IPS-18c (cell line): ENCODE measurements at regions not wholly inside any gene's neighbourhood (a gene's known extent, or its start where the extent isn't known, plus 50 kb on each side); places are given as distances from the start of the nearest gene placed in this dataset.

Experiments used
- H3K4me3 ChIP-seq: 2 replicates; pipeline ENCODE4 v1.7.0; 2013; ENCODE audit warnings: low read depth, mild to moderate bottlenecking, low read length, moderate library complexity; ENCODE audit not compliant: insufficient read depth
- H3K9me3 ChIP-seq: one replicate; pipeline ENCODE4 v1.6.1; 2013; ENCODE audit warnings: mild to moderate bottlenecking, low read length, moderate library complexity; ENCODE audit not compliant: control insufficient read depth, insufficient read depth

DNA sequence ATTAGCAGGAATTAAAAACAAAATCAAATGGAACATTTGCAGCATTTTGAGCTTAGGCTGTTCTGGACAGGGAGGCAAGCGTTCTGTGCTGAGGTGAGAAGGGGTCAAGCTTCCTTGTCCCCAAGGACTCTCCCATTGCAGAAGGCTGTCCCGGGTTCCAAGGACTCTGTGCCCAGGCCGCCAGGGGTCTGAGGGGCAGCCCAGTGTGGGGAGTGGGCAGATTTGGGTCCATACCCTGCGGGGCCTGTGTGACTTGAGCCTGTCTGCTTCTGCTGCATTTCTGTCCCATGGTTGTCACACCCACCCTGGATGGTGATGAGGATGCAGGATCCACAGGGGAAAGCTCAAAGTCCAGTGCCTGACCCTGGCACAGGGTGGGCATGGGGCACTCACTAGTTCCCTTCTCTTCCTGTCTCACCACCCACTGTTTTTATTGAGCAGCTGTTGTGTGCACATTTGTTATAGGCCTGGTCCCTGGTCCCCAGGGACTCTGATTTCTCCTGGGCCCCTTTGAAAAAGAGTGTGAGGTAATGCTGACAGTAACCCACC is 211.4 kb upstream of the HS6ST1 start:
- no peak overlapping the region for H3K4me3 ChIP-seq
- H3K9me3 ChIP-seq, result no peaks in the 10 kb centered on the region

- H3K4me3 ChIP-seq, result no peak overlapping the region
Observed at GRCh38 chr2:128531856-128532255, 213.2 kb upstream of the HS6ST1 start.

DNA sequence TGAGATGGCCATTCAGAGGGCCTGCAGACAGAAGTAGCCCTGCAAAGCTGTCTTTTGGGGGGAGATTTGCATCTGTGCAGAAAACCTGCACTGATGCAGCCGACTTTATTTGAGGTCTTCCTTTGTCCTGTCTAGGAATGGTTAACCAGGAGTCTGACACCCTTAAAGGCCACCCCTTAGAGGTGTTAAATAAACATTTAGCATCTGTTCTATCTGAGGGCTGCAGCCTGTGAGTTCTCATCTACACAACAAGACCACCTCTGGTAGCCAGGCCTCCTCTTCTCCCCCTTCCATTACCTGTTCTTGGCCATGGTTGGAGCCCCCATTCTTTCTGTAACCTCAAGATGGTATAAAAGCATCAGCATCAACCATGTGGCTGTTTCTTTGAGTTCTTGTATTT is 214.4 kb upstream of the HS6ST1 start:
- Histone ChIP-seq H3K9me3 (no peaks in the 10 kb centered on the region), H3K4me3 (no peak overlapping the region)

More at GRCh38 chr2:128531856-128532255, 213.2 kb upstream of the HS6ST1 start:
- H3K9me3 ChIP-seq, result no peaks in the 10 kb centered on the region

GRCh38 chr2:128534688-128535392 is 216.2 kb upstream of the HS6ST1 start:
- H3K4me3 ChIP-seq, result no peak overlapping the region
- no peaks in the 10 kb centered on the region for H3K9me3 ChIP-seq

GRCh38 chr2:128535953-128536352 is 217.3 kb upstream of the HS6ST1 start:
- no peak overlapping the region for H3K4me3 ChIP-seq
- H3K9me3 ChIP-seq, result no peaks in the 10 kb centered on the region

DNA sequence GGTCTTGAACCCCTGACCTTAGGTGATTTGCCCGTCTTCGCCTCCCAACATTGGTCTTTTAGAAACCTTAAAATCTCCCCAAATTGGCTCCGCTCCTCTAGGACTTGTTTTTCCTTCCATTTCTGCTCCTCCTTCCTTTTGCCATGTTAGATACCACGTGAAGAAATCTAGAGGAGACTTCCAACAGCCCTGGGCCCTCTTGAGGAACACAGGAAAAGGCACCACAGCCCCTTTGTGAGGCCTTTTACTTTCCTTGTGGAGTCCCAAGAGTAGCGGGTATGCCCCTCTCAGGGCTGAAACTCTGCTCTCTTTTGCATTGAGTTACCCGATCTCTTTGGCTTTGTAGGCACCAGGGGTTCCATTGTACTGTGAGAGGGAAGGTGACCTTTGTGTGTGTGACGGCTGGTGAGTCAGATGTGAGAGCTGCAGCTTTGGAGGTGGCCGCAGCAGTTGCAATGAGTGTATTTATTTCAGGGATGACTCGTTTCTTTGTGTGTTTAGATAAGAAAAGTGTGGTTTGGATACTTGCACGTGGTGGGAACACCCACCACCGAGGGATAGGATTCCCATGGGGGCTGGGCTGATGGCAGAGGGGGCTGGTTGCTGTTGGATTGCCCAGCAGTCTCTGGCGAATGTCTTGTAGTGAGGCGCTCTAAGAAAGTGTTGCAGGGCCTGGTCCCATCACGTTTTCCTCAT is 218.4 kb upstream of the HS6ST1 start:
- no peaks in the 10 kb centered on the region for H3K9me3 ChIP-seq
- H3K4me3 ChIP-seq, result no peak overlapping the region

- Histone ChIP-seq H3K4me3 (no peak overlapping the region), H3K9me3 (no peaks in the 10 kb centered on the region)
Observed at GRCh38 chr2:128537646-128538045, 219.0 kb upstream of the HS6ST1 start.

DNA sequence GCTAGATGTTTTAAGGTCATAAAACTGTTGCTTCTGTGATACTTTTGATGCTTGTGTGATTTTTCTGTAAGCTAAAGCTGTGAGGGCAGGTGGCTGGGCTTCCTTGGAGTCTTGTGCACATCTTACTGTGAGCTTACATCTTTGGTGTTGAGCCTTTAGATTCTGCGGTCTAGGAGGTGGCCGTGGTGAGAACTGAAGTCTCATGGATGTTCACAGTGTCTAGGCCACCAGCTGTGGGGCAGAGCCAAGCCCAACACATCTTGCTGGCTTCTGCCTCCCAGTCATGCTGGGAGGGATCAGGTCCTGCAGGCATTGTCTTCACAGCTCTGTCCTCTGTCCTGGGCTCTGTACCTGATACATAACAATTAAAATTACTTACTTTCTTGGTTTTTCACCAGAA is 219.7 kb upstream of the HS6ST1 start:
- no peaks in the 10 kb centered on the region for H3K9me3 ChIP-seq
- H3K4me3 ChIP-seq, result no peak overlapping the region

DNA sequence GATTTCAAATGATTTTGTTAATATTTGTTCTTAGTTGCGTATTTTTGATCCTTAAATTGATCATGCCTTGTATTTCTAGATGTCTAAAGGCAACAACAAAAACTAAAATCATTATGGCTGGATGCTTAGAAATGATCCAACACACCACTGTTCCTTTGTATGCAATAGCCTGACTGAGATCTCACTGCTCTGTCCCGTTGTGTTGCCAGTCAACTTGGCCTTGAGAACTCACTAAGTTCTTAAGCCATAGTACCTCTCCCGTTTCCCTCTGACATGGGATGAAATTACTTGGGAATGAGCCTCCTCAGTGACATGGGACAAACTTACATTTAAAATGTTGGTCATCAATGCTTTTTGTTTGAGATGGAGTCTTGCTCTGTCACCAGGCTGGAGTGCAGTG is 222.0 kb upstream of the HS6ST1 start:
- no peaks in the 10 kb centered on the region for H3K9me3 ChIP-seq
- no peak overlapping the region for H3K4me3 ChIP-seq

GRCh38 chr2:128541448-128541847 is 222.8 kb upstream of the HS6ST1 start:
- H3K9me3 ChIP-seq, result no peaks in the 10 kb centered on the region
- no peak overlapping the region for H3K4me3 ChIP-seq

- H3K4me3 ChIP-seq, result no peak overlapping the region
- no peaks in the 10 kb centered on the region for H3K9me3 ChIP-seq
Observed at GRCh38 chr2:128543036-128543435, 224.4 kb upstream of the HS6ST1 start.

GRCh38 chr2:128543646-128544045 is 225.0 kb upstream of the HS6ST1 start:
- H3K4me3 ChIP-seq, result no peak overlapping the region
- no peaks in the 10 kb centered on the region for H3K9me3 ChIP-seq

DNA sequence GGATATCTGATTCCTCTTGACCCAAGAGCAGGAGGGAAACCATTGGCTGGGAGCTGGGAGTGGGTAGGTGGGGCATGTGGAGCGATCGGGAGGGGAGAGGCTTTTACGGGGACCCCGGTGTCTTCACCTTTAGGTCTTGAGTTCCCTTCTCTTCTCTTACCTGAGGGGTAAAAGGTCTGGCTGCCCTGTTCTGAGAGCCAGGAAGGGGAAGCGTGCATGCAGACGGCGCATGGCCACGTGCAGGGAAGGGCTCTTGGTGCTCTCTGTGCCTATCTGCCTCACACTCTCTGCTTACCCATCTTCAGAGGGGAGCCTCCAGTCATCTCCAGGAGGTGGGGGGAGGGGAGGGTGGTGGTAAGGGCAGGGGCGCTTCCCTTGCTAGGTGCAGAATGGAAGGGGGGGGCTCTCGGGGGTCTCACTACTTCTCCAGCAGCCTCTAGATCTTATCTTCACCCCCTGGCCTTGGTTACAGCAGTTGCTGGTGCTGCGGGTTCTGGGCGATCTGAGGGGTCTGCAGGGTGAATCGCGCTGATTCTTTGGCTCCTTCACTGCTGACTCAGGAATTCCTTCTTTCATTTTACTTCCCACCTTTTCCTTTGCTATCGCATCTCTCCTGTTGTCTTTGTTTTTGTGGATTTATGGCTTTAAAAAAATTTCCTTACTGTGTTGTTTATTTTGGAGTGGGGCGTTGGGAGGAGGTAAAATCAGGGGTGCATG is 225.8 kb upstream of the HS6ST1 start:
- Histone ChIP-seq H3K4me3 (no peak overlapping the region; the same call in 1 of the 2 replicates), H3K9me3 (no peaks in the 10 kb centered on the region)

DNA sequence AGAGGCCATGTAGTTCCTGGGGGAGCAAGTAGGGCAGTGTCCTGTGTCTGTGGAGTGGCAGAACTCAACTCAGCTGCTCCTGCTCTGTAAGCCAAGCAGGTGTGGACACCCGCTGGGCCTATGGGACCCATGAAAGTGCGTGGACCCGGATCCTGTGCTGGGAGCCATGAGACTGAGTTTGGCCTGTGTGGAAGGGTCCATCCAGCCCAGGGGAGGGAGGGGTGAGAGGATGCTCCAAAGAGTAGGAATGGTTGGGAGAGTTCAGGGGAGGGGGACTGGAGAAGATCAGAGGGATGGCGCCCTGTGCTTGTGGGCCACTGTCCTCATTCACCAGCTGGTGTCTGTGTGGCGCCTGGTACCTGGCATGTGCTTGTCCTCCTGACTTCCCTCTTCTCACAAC is 226.4 kb upstream of the HS6ST1 start:
- Histone ChIP-seq H3K9me3 (no peaks in the 10 kb centered on the region), H3K4me3 (no peak overlapping the region)

- no peaks in the 10 kb centered on the region for H3K9me3 ChIP-seq
- no peak overlapping the region for H3K4me3 ChIP-seq
Observed at GRCh38 chr2:128545829-128546228, 227.2 kb upstream of the HS6ST1 start.

DNA sequence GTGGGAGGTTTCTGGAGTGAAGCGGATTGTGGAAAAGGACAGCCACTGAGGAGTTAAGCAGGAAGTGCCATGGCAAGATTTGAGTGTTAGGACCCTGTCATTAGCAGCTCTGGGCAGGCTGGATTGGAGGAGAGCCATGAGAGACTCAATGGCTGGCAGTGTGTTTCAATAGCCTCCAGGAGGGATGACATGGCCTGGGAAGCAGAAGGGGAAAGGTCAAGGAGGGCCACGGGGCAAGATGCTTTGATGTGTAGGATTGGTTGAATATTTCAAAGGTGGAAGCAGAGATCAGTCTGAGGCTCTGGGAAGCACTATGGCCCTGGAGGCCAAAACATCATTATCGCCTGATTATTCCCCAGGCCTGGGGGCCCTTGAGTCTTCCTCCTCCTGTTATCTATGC is 229.0 kb upstream of the HS6ST1 start:
- no peak overlapping the region for H3K4me3 ChIP-seq
- no peaks in the 10 kb centered on the region for H3K9me3 ChIP-seq

GRCh38 chr2:128548461-128548891 is 229.8 kb upstream of the HS6ST1 start:
- no peak overlapping the region for H3K4me3 ChIP-seq
- peaks cover 2% of the 10 kb centered on the region for H3K9me3 ChIP-seq

DNA sequence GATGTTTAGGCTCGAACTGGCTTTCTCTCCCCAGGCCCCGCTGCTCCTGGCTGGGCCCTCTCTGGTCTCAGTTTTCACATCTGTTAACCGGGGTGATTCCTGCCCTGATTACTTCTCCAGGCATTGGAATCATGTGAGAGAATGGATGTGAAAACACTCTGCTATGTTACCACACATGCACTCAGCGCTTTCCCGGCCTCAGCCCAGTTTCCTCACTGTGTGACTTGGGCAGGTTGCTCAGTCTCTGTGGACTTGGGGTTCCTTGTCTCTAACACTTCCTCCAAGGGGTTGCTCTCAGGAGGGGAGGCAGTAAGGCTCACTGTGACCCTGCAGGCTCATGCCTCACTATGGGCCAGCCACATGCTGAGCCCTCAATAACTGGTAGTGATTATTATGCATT is 230.4 kb upstream of the HS6ST1 start:
- Histone ChIP-seq H3K9me3 (peaks cover 2% of the 10 kb centered on the region), H3K4me3 (no peak overlapping the region)
